ENCODE measurements at regions not wholly inside any gene's neighbourhood (a gene's known extent, or its start where the extent isn't known, plus 50 kb on each side); places are given as distances from the start of the nearest gene placed in this dataset.
A peak's percentile ranks its signal among the peaks of the same experiment; 100 is the strongest.

- DNase-seq = peak in 1 of 4 donors; percentile 31
- Histone ChIP-seq H3K4me1 (no peaks in the 10 kb centered on the region), H3K36me3 (replicated peaks in 1 of 2; ENCODE audit: insufficient read depth in 1 of 2, low read depth in 2 of 2) (no peaks in the 10 kb centered on the region), H3K27me3 (no peaks in the 10 kb centered on the region), H3K4me3 (no peak overlapping the region), H3K9me3 (no peaks in the 10 kb centered on the region), H3K27ac (no peak overlapping the region)
- WGBS, 2 donors = 67 to 78% methylated on average over 5 to 8 of the region's 8 CpGs
- intact Hi-C loops (cut with DNase I) = no loop called here
- ATAC-seq = no peak
- TF ChIP-seq POLR2A (IDR thresholded peaks at IDR 0.05) (no peak), CTCF (IDR thresholded peaks at IDR 0.05) (no peak)
Observed at GRCh38 chr16:85507342-85507741, 105.8 kb upstream of the GSE1 start.

- no peak overlapping the region for H3K27ac ChIP-seq
- no peaks in the 10 kb centered on the region for H3K9me3 ChIP-seq
- no peak overlapping the region for H3K4me3 ChIP-seq
- intact Hi-C loops (cut with DNase I) = no loop called here
- peaks cover 3% of the 10 kb centered on the region for H3K4me1 ChIP-seq
- no peaks in the 10 kb centered on the region for H3K27me3 ChIP-seq
- TF ChIP-seq CTCF (IDR thresholded peaks at IDR 0.05) = no peak
- TF ChIP-seq POLR2A (IDR thresholded peaks at IDR 0.05) = no peak
- DNase-seq (no peak), ATAC-seq (no peak)
- no peaks in the 10 kb centered on the region for H3K36me3 ChIP-seq (replicated peaks in 1 of 2; ENCODE audit: insufficient read depth in 1 of 2, low read depth in 2 of 2)
- 89 to 94% methylated on average over 6 to 10 of the region's 10 CpGs for WGBS, 2 donors
Observed at GRCh38 chr16:85508388-85508787, 104.7 kb upstream of the GSE1 start.

GRCh38 chr16:85508993-85509392 is 104.1 kb upstream of the GSE1 start:
- intact Hi-C loops (cut with DNase I) = no loop called here
- ATAC-seq = no peak

GRCh38 chr16:85510041-85510659 is 103.0 kb upstream of the GSE1 start:
- H3K27ac ChIP-seq = no peak overlapping the region
- no peak overlapping the region for H3K4me3 ChIP-seq
- WGBS, 2 donors = 85 to 88% methylated on average over 17 to 21 of the region's 21 CpGs
- no peak for DNase-seq
- H3K4me1 ChIP-seq = peaks cover 21% of the 10 kb centered on the region
- no peaks in the 10 kb centered on the region for H3K36me3 ChIP-seq (replicated peaks in 1 of 2; ENCODE audit: insufficient read depth in 1 of 2, low read depth in 2 of 2)
- no peaks in the 10 kb centered on the region for H3K9me3 ChIP-seq
- H3K27me3 ChIP-seq = no peaks in the 10 kb centered on the region
- TF ChIP-seq POLR2A (IDR thresholded peaks at IDR 0.05) = no peak
- TF ChIP-seq CTCF (IDR thresholded peaks at IDR 0.05) = no peak
- intact Hi-C loops (cut with DNase I) = no loop called here
- ATAC-seq = no peak

More at GRCh38 chr16:85508993-85509392, 104.1 kb upstream of the GSE1 start:
- Histone ChIP-seq H3K4me3 (no peak overlapping the region), H3K36me3 (replicated peaks in 1 of 2; ENCODE audit: insufficient read depth in 1 of 2, low read depth in 2 of 2) (no peaks in the 10 kb centered on the region), H3K9me3 (no peaks in the 10 kb centered on the region), H3K27me3 (no peaks in the 10 kb centered on the region), H3K27ac (no peak overlapping the region), H3K4me1 (peaks cover 9% of the 10 kb centered on the region)
- no peak for TF ChIP-seq POLR2A (IDR thresholded peaks at IDR 0.05)
- TF ChIP-seq CTCF (IDR thresholded peaks at IDR 0.05) = no peak
- no peak for DNase-seq
- WGBS, 2 donors = 79 to 82% methylated on average over 14 to 15 of the region's 15 CpGs

Measured in body of pancreas (tissue), 4 donors.